Heart left ventricle (tissue), 13 donors: ENCODE measurements at regions not wholly inside any gene's neighbourhood (a gene's known extent, or its start where the extent isn't known, plus 50 kb on each side); places are given as distances from the start of the nearest gene placed in this dataset.

Experiments
- CTCF ChIP-seq, 12 donors: fragments of 200-600 bp; sonication (generic) in 4 of 12; IDR thresholded peaks; one replicate each; pipeline versions ENCODE4 v1.5.0 to v1.8.0; 2018 to 2022; ENCODE audit warnings: antibody characterized with exemption in 12 of 12, mild to moderate bottlenecking in 5 of 12
- POLR2A ChIP-seq, 2 donors: fragments of 450-650 bp; IDR thresholded peaks; one replicate each; pipeline ENCODE4 v1.6.1; 2017; ENCODE audit warnings: antibody characterized with exemption in 2 of 2, mild to moderate bottlenecking in 2 of 2, moderate library complexity in 2 of 2
- donor health status: ischemic (EF 13 %, LVEDD 7.1; RV severe dilation, severe dysfunction).
- donor health status: DM: no; HTN: yes; CAD: no.
- donor health status: DM: no; HTN: no; CAD: no.
- donor health status: ischemic (EF 25% LVEDD 6.9; RV normal size, moderate dysfunction).
- donor health status: ischemic (EF 25% LVEDD 5.7; RV mildly dilated, moderate dysfunction).
- donor health status: ischemic (EF 35%, LVEDD 5.7; RV mildly dilated, moderate dysfunction).
- donor health status: nonischemic (EF 11% LVEDD 7.7; RV severe dilation, severe dysfunction).
- donor health status: DM: yes; HTN: yes; CAD: no.
- donor health status: PGD.
- donor health status: ischemic (EF 29% LVEDD 5.4; RV normal size, mild dysfunction).
- donor health status: nonischemic (EF 23%, LVEDD 6.1; RV moderate dilation, normal function).

GRCh38 chr5:42148813-42149212, 223.7 kb downstream of the FBXO4 start:
- TF ChIP-seq CTCF (IDR thresholded peaks at IDR 0.05): no peak
- TF ChIP-seq POLR2A (IDR thresholded peaks at IDR 0.05): no peak
